CD4-positive, CD25-positive, alpha-beta regulatory T cell (primary cell): ENCODE measurements at regions not wholly inside any gene's neighbourhood (a gene's known extent, or its start where the extent isn't known, plus 50 kb on each side); places are given as distances from the start of the nearest gene placed in this dataset.

Experiments used
- ATAC-seq, 2 donors: fragments of 150-1000 bp; cut with Tn5 transposase; one replicate each; pipeline ENCODE4 v1.10.0; 2021; ENCODE audit warnings: low read depth in 2 of 2, moderate number of reproducible peaks in 2 of 2, moderate library complexity in 1 of 2
- DNase-seq, 3 donors: peaks; one replicate each; pipeline versions ENCODE4 v3.0.0 to v3.0.0-alpha.2; 2012 to 2022; ENCODE audit warnings: mixed read lengths in 1 of 3
- H3K27ac ChIP-seq: one replicate; pipeline ENCODE4 v1.7.0; 2013; ENCODE audit warnings: mild to moderate bottlenecking, low read length; ENCODE audit not compliant: insufficient read depth, poor library complexity, severe bottlenecking
- H3K27me3 ChIP-seq: one replicate; pipeline ENCODE4 v1.7.0; 2013; ENCODE audit warnings: low read length; ENCODE audit not compliant: control insufficient read depth, insufficient read depth
- H3K36me3 ChIP-seq: one replicate; pipeline ENCODE4 v1.7.0; 2013; ENCODE audit warnings: mild to moderate bottlenecking, low read length, moderate library complexity; ENCODE audit not compliant: control insufficient read depth, insufficient read depth
- H3K4me1 ChIP-seq: 2 replicates; pipeline ENCODE4 v1.7.0; 2013; ENCODE audit warnings: mild to moderate bottlenecking, low read length; ENCODE audit not compliant: insufficient read depth, control insufficient read depth, poor library complexity, severe bottlenecking
- H3K4me3 ChIP-seq: one replicate; pipeline ENCODE4 v1.7.0; 2013; ENCODE audit warnings: low read depth, mild to moderate bottlenecking, low read length, moderate library complexity
- H3K9me3 ChIP-seq, 2 experiments: 1 replicate in 1 of 2; 2 replicates in 1 of 2; pipeline ENCODE4 v1.7.0; 2013; ENCODE audit warnings: low read length in 2 of 2, mild to moderate bottlenecking in 1 of 2, moderate library complexity in 1 of 2; ENCODE audit not compliant: control insufficient read depth in 2 of 2
- H3K27ac Mint-ChIP-seq, 3 donors: one replicate each; pipeline ENCODE4 v1.8.0; 2020 to 2022; ENCODE audit warnings: mild to moderate bottlenecking in 3 of 3, mixed read lengths in 3 of 3, moderate library complexity in 2 of 3
- H3K27me3 Mint-ChIP-seq: one replicate; pipeline ENCODE4 v1.8.0; 2022; ENCODE audit warnings: mild to moderate bottlenecking, mixed read lengths
- H3K36me3 Mint-ChIP-seq: one replicate; pipeline ENCODE4 v1.8.0; 2020; ENCODE audit warnings: mixed read lengths
- H3K4me1 Mint-ChIP-seq, 4 donors: one replicate each; pipeline ENCODE4 v1.8.0; 2020 to 2022; ENCODE audit warnings: mixed read lengths in 4 of 4, mild to moderate bottlenecking in 1 of 4
- H3K4me3 Mint-ChIP-seq, 4 donors: one replicate each; pipeline ENCODE4 v1.8.0; 2020 to 2022; ENCODE audit warnings: mild to moderate bottlenecking in 4 of 4, mixed read lengths in 4 of 4, moderate library complexity in 3 of 4
- H3K9me3 Mint-ChIP-seq, 7 donors: one replicate each; pipeline ENCODE4 v1.8.0; 2020 to 2022; ENCODE audit warnings: mixed read lengths in 7 of 7, mild to moderate bottlenecking in 3 of 7, moderate library complexity in 2 of 7

DNA sequence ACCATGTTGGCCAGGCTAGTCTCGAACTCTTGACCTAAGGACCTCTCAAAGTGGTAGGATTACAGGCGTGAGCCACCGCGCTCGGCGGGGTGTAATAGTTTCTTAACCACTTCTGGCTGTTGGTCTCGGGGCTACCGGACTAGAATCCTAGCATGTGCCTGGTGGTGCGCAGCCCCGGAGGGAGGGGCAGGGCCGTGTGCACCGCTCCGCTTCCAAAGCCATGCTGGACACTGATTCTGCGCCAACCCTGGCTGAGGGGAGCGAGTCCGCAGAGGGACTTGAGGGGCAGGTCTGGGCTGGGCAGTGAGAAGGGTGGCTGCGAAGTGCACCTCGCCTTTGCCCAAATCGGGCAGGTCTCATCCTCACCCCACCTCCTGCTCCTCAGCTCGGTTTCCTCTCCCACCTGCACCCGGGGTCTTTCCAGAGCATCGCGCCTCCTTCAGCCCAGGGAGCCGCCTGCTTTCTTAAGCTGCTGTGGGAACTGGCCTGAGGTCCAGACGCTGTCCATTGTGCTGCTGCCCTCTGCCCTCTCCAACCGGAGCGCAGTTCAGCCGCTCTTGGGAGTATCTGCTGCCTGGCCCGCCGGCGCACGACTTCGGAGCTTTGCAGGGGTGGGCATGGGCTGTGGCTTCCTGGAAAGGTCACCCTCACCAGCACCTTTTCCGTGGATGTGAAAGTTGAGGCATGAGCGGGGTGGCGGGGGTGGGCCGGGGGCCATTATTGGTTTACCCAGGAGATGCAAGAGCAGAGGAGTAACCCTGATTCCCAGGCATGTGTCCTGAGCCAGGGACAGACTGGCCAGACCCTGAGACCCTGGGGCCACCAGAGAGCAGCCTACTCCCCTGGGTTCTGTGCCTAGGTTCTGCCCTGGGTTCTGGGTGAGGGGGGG is 422.6 kb upstream of the NUPR2 start:
- peaks cover 4% of the 10 kb centered on the region for H3K36me3 Mint-ChIP-seq
- H3K27me3 ChIP-seq, result no peaks in the 10 kb centered on the region
- H3K4me3 Mint-ChIP-seq, result no peak overlapping the region
- H3K4me3 ChIP-seq, result no peak overlapping the region
- H3K27ac Mint-ChIP-seq, result no peak overlapping the region
- H3K9me3 Mint-ChIP-seq, result peaks cover 4 to 38% (median 15%) of the 10 kb centered on the region in 7 donors
- ATAC-seq (no peak), DNase-seq (no peak)
- H3K27me3 Mint-ChIP-seq, result no peaks in the 10 kb centered on the region
- no peaks in the 10 kb centered on the region for H3K36me3 ChIP-seq
- no peaks in the 10 kb centered on the region for H3K4me1 ChIP-seq
- no peak overlapping the region for H3K27ac ChIP-seq
- H3K4me1 Mint-ChIP-seq, result no peaks in the 10 kb centered on the region
- peaks cover 13 to 48% of the 10 kb centered on the region in 2 experiments for H3K9me3 ChIP-seq

DNA sequence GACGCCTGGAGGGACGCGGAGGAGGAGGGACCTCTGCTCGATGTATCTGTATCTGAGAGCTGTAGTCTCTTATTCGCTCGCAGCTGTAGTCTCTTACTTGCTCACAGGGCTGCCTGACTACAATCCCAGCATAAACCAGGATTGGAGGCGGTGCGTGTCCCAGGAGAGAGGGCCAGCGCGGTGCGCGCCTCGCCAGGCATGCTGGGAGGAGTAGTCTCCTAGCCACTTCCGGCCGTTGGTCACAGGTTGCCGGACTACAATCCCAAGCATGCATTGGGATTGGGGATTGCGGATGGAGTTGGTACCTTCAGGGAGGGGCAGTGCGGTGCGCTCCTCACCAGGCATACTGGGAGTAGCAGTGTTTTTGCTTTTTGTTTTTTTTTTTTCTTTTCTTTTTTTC is 421.7 kb upstream of the NUPR2 start:
- Histone ChIP-seq H3K4me3 (no peak overlapping the region), H3K9me3 (peaks cover 14 to 49% of the 10 kb centered on the region in 2 experiments), H3K36me3 (no peaks in the 10 kb centered on the region), H3K27me3 (no peaks in the 10 kb centered on the region), H3K4me1 (no peaks in the 10 kb centered on the region), H3K27ac (no peak overlapping the region)
- H3K4me3 Mint-ChIP-seq, result no peak overlapping the region
- H3K9me3 Mint-ChIP-seq, result peaks cover 4 to 34% (median 16%) of the 10 kb centered on the region in 7 donors
- no peak for ATAC-seq
- no peaks in the 10 kb centered on the region for H3K4me1 Mint-ChIP-seq
- no peak overlapping the region for H3K27ac Mint-ChIP-seq
- no peaks in the 10 kb centered on the region for H3K27me3 Mint-ChIP-seq
- no peak for DNase-seq
- peaks cover 4% of the 10 kb centered on the region for H3K36me3 Mint-ChIP-seq

DNA sequence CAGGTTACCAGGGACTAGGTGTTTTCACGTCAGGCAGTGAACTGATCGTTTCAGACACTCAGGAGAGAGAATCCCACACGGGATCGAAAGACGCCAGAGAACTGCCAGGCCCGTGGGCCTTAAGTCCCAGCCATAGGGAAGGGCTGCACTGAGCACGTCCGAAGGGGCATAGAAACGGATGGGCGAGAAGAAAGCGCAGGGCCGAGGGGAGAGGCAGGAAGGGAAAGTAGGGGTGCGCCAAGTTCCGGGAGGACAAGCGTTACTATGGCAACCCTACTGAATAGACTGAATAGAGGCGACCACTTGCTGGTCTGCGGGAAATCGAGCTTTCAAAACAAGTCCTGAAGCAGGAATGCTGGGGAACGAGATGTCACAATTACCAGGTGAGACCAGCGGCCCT is 421.3 kb upstream of the NUPR2 start:
- Mint-ChIP-seq H3K9me3 (peaks cover 4 to 31% (median 15%) of the 10 kb centered on the region in 7 donors), H3K4me3 (no peak overlapping the region), H3K27me3 (no peaks in the 10 kb centered on the region), H3K4me1 (no peaks in the 10 kb centered on the region), H3K27ac (no peak overlapping the region), H3K36me3 (peaks cover 4% of the 10 kb centered on the region)
- DNase-seq (no peak), ATAC-seq (no peak)
- Histone ChIP-seq H3K9me3 (peaks cover 16 to 47% of the 10 kb centered on the region in 2 experiments), H3K4me1 (no peaks in the 10 kb centered on the region), H3K36me3 (no peaks in the 10 kb centered on the region), H3K27ac (no peak overlapping the region), H3K27me3 (no peaks in the 10 kb centered on the region), H3K4me3 (no peak overlapping the region)

DNA sequence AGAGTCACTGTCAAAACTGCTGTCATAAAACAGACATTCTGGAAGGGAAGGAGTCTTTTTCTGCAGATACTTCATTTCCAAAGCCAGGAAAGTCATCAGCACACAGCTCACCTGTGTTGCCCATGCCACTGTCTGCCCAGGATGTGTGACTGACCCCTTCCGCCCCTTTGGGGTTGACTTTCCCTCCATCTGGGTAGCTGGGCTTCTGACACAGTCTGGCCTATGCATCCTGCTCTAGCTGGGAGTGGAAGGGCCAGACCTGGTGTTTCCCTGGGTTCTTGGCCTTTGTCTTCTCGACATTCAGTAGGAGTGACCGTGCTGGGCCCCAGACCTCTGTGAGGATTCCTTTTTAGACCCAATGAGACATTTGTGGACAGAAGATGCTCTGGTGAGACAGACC is 378.9 kb upstream of the NUPR2 start:
- H3K36me3 Mint-ChIP-seq, result no peaks in the 10 kb centered on the region
- H3K27ac ChIP-seq, result no peak overlapping the region
- H3K4me3 ChIP-seq, result no peak overlapping the region
- H3K9me3 ChIP-seq, result peaks cover 9 to 64% of the 10 kb centered on the region in 2 experiments
- H3K4me1 ChIP-seq, result no peaks in the 10 kb centered on the region
- DNase-seq, result no peak
- H3K27ac Mint-ChIP-seq, result no peak overlapping the region
- H3K4me3 Mint-ChIP-seq, result no peak overlapping the region
- no peak for ATAC-seq
- peaks cover 0 to 50% (median 14%) of the 10 kb centered on the region in 7 donors for H3K9me3 Mint-ChIP-seq
- no peaks in the 10 kb centered on the region for H3K27me3 Mint-ChIP-seq
- H3K4me1 Mint-ChIP-seq, result no peaks in the 10 kb centered on the region
- no peaks in the 10 kb centered on the region for H3K27me3 ChIP-seq
- H3K36me3 ChIP-seq, result no peaks in the 10 kb centered on the region

- H3K27ac Mint-ChIP-seq, result no peak overlapping the region
- no peaks in the 10 kb centered on the region for H3K27me3 ChIP-seq
- H3K36me3 ChIP-seq, result no peaks in the 10 kb centered on the region
- peaks cover 0 to 51% (median 16%) of the 10 kb centered on the region in 7 donors for H3K9me3 Mint-ChIP-seq
- H3K36me3 Mint-ChIP-seq, result no peaks in the 10 kb centered on the region
- H3K27ac ChIP-seq, result no peak overlapping the region
- no peaks in the 10 kb centered on the region for H3K4me1 ChIP-seq
- no peaks in the 10 kb centered on the region for H3K27me3 Mint-ChIP-seq
- no peak overlapping the region for H3K4me3 ChIP-seq
- peaks cover 12 to 71% of the 10 kb centered on the region in 2 experiments for H3K9me3 ChIP-seq
- ATAC-seq (no peak), DNase-seq (no peak)
- no peak overlapping the region for H3K4me3 Mint-ChIP-seq
- no peaks in the 10 kb centered on the region for H3K4me1 Mint-ChIP-seq
These were observed 377.7 kb upstream of the NUPR2 start for GRCh38 chr7:56493704-56494450.

- DNase-seq, result no peak
- ATAC-seq, result no peak
- Mint-ChIP-seq H3K27me3 (no peaks in the 10 kb centered on the region), H3K9me3 (peaks cover 0 to 50% (median 17%) of the 10 kb centered on the region in 7 donors), H3K36me3 (no peaks in the 10 kb centered on the region), H3K27ac (no peak overlapping the region), H3K4me1 (no peaks in the 10 kb centered on the region), H3K4me3 (no peak overlapping the region)
- Histone ChIP-seq H3K4me1 (no peaks in the 10 kb centered on the region), H3K27me3 (no peaks in the 10 kb centered on the region), H3K27ac (no peak overlapping the region), H3K4me3 (no peak overlapping the region), H3K36me3 (no peaks in the 10 kb centered on the region), H3K9me3 (peaks cover 15 to 71% of the 10 kb centered on the region in 2 experiments)
These were observed 377.0 kb upstream of the NUPR2 start for GRCh38 chr7:56493196-56493595.

DNA sequence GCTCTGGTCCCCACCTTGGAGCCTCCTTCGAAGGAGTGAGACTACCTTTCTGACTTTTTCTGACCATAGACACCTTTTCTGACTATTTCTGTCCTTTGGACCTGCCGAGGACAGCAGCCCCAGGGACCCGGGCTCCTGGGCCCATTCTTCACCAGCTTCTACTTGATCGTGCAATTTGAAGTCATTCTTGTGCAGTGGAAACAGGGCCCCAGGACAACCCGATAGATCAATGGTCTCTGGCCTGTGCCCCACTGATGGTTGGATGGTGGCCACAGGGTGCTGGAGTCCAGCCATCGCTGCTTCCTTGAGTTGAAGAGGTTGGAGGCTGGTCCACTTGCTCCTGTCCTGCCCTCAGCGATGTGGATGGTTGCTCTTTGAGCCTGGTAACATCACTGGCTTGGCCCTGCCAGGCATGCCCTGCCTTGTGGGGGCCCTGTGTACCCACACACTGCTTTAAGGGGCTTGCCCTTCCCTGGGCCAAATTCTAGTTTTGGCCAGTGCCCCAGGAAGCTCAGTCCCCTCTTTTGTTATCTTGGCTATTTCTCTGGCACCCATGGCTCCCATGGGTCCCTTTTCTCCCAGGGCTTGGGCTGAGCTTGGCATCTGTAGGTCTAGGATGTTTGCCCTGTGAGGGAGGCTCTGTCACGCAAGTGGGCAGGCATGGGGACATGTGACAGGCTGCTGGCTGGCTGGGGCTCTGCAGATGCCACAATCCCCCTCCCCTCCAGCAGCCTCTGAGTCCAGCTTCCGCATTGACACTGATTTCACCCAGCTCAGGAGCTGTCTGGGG is 375.6 kb upstream of the NUPR2 start:
- Histone ChIP-seq H3K4me1 (no peaks in the 10 kb centered on the region), H3K27me3 (no peaks in the 10 kb centered on the region), H3K36me3 (no peaks in the 10 kb centered on the region), H3K27ac (no peak overlapping the region), H3K4me3 (no peak overlapping the region), H3K9me3 (peaks cover 11 to 71% of the 10 kb centered on the region in 2 experiments)
- Mint-ChIP-seq H3K4me3 (no peak overlapping the region), H3K36me3 (no peaks in the 10 kb centered on the region), H3K27ac (no peak overlapping the region), H3K4me1 (no peaks in the 10 kb centered on the region), H3K9me3 (peaks cover 0 to 50% (median 17%) of the 10 kb centered on the region in 7 donors), H3K27me3 (no peaks in the 10 kb centered on the region)
- ATAC-seq (no peak), DNase-seq (no peak)
